HEK293T (cell line): ENCODE measurements at regions not wholly inside any gene's neighbourhood (a gene's known extent, or its start where the extent isn't known, plus 50 kb on each side); places are given as distances from the start of the nearest gene placed in this dataset.

ENCODE experiments used
- BHLHE40 ChIP-seq: fragments of 450-650 bp; IDR thresholded peaks from 2 replicates; pipeline ENCODE4 v1.6.1; 2016; ENCODE audit warnings: mild to moderate bottlenecking, moderate library complexity, borderline replicate concordance
- ELF4 ChIP-seq: fragments of 450-650 bp; IDR thresholded peaks from 2 replicates; pipeline ENCODE4 v1.6.1; 2017; ENCODE audit warnings: antibody characterized with exemption
- FOXK2 ChIP-seq: fragments of 450-650 bp; IDR thresholded peaks from 2 replicates; pipeline ENCODE4 v1.6.1; 2016; ENCODE audit warnings: mild to moderate bottlenecking
- FOXM1 ChIP-seq: fragments of 450-650 bp; IDR thresholded peaks from 2 replicates; pipeline ENCODE4 v1.6.1; 2017; ENCODE audit warnings: mild to moderate bottlenecking, borderline replicate concordance
- LEF1 ChIP-seq: fragments of 450-650 bp; IDR thresholded peaks from 2 replicates; pipeline ENCODE4 v1.6.1; 2017; ENCODE audit warnings: mild to moderate bottlenecking, borderline replicate concordance
- NFRKB ChIP-seq: fragments of 450-650 bp; IDR thresholded peaks from 2 replicates; pipeline ENCODE4 v1.6.1; 2016; ENCODE audit warnings: mild to moderate bottlenecking, moderate library complexity
- SUZ12 ChIP-seq: fragments of 450-650 bp; IDR thresholded peaks from 2 replicates; pipeline ENCODE4 v1.6.1; 2016; ENCODE audit warnings: mild to moderate bottlenecking
- TARDBP ChIP-seq: fragments of 450-650 bp; IDR thresholded peaks from 2 replicates; pipeline ENCODE4 v1.6.1; 2016

- no peak for TF ChIP-seq FOXK2
- TF ChIP-seq NFRKB = no peak
- no peak for TF ChIP-seq FOXM1
- TF ChIP-seq TARDBP = no peak
- TF ChIP-seq BHLHE40 = no peak
- TF ChIP-seq ELF4 = no peak
- TF ChIP-seq SUZ12 = no peak
- no peak for TF ChIP-seq LEF1
These were observed 433.7 kb upstream of the SPRED2 start for GRCh38 chr2:65866148-65866547.
